IMR-90 (cell line): ENCODE measurements at regions not wholly inside any gene's neighbourhood (a gene's known extent, or its start where the extent isn't known, plus 50 kb on each side); places are given as distances from the start of the nearest gene placed in this dataset.

Source experiments
- FOS ChIP-seq: fragments of 150-350 bp; IDR thresholded peaks from 2 replicates; pipeline ENCODE4 v1.6.1; 2016; ENCODE audit warnings: low read depth, low read length
- POLR2A ChIP-seq: IDR thresholded peaks from 2 replicates; pipeline ENCODE4 v1.6.1; 2012; ENCODE audit warnings: mild to moderate bottlenecking, low read depth, low read length
- SMC3 ChIP-seq: fragments of 150-350 bp; IDR thresholded peaks from 2 replicates; pipeline ENCODE4 v1.6.1; 2016; ENCODE audit warnings: low read depth, mild to moderate bottlenecking, antibody characterized with exemption, low read length, moderate library complexity
- TF ChIP-seq, protein P1 (sequence below): conservative IDR thresholded peaks from 2 replicates; pipeline ENCODE4 v1.5.1; 2012; ENCODE audit warnings: mild to moderate bottlenecking, low read depth, low read length, improper control_type of control experiment
- TF ChIP-seq, protein P2 (sequence below): fragments of 150-350 bp; IDR thresholded peaks from 2 replicates; pipeline ENCODE4 v1.6.1; 2017; ENCODE audit warnings: mild to moderate bottlenecking, antibody characterized with exemption, low read length, low read depth

DNA sequence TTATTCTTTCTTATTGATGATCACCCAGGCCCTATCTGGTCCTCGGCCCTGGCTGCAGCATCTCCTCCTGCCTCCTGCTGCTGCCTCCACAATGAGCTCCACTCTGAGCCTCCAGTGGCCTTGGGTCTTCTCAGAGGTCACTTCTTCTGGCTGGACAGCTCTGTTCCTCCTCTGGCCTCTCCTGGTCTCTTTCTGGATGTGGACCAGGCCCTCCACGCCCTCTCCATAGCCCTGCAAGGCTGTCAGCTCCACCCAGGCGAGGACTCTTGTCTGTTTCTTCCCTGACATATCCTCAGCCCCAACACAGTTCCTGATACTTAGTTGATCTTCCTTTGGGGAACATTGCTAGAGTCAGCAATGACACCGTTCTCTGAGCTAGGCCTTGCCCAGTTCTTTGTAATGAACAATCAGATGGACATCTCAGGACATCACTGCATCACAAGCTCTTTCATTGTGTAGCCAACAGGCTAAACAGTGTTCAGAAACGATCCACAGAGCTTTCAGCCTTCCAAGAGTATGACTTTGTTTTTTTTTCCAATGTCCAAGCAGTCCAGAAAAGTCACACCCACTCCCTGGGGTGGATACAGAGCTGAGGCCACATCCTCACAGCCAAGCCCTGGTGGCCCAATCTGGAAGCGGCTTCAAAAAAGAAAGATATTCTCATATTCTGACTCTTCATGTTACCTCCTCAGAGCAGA is 62.5 kb upstream of the DNAH5 start:
- TF ChIP-seq, protein P1, sequence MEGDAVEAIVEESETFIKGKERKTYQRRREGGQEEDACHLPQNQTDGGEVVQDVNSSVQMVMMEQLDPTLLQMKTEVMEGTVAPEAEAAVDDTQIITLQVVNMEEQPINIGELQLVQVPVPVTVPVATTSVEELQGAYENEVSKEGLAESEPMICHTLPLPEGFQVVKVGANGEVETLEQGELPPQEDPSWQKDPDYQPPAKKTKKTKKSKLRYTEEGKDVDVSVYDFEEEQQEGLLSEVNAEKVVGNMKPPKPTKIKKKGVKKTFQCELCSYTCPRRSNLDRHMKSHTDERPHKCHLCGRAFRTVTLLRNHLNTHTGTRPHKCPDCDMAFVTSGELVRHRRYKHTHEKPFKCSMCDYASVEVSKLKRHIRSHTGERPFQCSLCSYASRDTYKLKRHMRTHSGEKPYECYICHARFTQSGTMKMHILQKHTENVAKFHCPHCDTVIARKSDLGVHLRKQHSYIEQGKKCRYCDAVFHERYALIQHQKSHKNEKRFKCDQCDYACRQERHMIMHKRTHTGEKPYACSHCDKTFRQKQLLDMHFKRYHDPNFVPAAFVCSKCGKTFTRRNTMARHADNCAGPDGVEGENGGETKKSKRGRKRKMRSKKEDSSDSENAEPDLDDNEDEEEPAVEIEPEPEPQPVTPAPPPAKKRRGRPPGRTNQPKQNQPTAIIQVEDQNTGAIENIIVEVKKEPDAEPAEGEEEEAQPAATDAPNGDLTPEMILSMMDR: no peak
- TF ChIP-seq SMC3: no peak
- TF ChIP-seq, protein P2, sequence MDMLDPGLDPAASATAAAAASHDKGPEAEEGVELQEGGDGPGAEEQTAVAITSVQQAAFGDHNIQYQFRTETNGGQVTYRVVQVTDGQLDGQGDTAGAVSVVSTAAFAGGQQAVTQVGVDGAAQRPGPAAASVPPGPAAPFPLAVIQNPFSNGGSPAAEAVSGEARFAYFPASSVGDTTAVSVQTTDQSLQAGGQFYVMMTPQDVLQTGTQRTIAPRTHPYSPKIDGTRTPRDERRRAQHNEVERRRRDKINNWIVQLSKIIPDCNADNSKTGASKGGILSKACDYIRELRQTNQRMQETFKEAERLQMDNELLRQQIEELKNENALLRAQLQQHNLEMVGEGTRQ: no peak
- no peak for TF ChIP-seq FOS
- TF ChIP-seq POLR2A: no peak
